Omental fat pad (tissue), 3 donors: ENCODE measurements at regions not wholly inside any gene's neighbourhood (a gene's known extent, or its start where the extent isn't known, plus 50 kb on each side); places are given as distances from the start of the nearest gene placed in this dataset.

ENCODE experiments used
- ATAC-seq: fragments of 150-250 bp; one replicate; pipeline ENCODE4 v1.9.1; 2016; ENCODE audit warnings: mild to moderate bottlenecking, moderate library complexity; ENCODE audit not compliant: low FRiP score
- DNase-seq: peaks from one replicate; pipeline ENCODE4 v3.0.0-alpha.2; 2019; ENCODE audit warnings: low spot score
- TF ChIP-seq, protein P1 (sequence below), 3 donors: fragments of 450-650 bp; IDR thresholded peaks; one replicate each; pipeline ENCODE4 v1.5.1; 2016 to 2017; ENCODE audit warnings: antibody characterized with exemption in 3 of 3, mild to moderate bottlenecking in 3 of 3, moderate library complexity in 2 of 3

DNA sequence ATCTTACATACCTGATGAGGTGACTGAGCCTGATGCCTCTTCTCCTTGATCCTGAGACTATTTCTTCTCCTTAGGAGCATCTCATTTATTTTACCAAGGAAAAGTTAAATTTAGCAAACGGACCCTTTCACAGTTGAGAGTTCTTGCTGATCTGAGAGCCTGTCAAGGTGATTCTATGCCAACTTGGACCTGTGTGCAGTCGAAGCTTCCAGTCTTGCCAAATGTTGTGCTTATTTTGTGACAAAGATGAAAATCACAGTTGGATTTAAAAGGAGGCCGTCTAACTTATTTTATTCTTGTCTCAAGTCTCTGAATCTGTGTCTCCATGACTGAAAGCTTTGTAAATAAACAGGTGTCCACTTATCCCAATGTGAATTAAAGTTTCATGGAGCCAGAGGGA is 296.3 kb upstream of the EPHA3 start:
- TF ChIP-seq, protein P1, sequence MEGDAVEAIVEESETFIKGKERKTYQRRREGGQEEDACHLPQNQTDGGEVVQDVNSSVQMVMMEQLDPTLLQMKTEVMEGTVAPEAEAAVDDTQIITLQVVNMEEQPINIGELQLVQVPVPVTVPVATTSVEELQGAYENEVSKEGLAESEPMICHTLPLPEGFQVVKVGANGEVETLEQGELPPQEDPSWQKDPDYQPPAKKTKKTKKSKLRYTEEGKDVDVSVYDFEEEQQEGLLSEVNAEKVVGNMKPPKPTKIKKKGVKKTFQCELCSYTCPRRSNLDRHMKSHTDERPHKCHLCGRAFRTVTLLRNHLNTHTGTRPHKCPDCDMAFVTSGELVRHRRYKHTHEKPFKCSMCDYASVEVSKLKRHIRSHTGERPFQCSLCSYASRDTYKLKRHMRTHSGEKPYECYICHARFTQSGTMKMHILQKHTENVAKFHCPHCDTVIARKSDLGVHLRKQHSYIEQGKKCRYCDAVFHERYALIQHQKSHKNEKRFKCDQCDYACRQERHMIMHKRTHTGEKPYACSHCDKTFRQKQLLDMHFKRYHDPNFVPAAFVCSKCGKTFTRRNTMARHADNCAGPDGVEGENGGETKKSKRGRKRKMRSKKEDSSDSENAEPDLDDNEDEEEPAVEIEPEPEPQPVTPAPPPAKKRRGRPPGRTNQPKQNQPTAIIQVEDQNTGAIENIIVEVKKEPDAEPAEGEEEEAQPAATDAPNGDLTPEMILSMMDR (IDR thresholded peaks at IDR 0.05) = no peak
- DNase-seq = no peak
- no peak for ATAC-seq

DNA sequence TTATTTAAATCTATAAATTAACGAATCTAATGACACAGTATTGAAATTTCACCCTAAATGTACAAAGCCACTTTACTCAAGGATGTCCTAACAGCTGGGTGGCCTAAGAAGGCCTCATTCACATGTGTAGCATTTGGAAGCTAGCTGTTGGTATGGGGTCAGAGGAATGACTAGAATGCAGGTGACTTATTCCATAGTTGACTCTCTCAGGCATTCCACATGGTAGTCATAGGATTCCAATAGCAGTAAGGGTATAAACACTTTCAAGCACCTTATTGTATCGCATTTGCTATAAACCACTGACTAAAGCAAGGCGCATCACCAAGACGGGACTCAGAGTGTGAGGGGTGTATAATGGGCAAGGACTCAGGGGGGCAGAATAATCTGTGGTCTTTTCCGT is 294.8 kb upstream of the EPHA3 start:
- DNase-seq = no peak
- TF ChIP-seq, protein P1 (IDR thresholded peaks at IDR 0.05) = no peak
- ATAC-seq = no peak

DNA sequence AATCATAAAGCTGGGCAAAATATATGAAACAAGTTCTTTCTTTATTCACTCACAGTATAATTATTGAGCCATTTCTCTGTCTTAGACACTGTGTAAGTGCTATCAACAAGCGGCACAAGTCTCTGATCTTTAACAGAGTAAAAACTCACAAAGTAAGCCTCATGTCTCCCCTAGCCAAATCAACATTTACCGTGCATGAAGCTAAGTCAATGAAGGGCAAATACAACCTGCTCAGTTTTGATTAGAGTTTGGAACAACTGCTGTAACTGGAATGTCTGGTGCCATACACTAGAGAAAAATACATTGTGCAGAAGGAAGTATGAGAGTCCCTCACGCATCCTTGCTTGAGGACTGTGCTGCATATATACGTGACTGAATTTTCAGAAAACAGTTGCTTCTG is 291.0 kb upstream of the EPHA3 start:
- no peak for ATAC-seq
- TF ChIP-seq, protein P1 (IDR thresholded peaks at IDR 0.05) = no peak
- DNase-seq = no peak

GRCh38 chr3:88824666-88825564 is 282.5 kb upstream of the EPHA3 start:
- DNase-seq (no peak), ATAC-seq (no peak)
- TF ChIP-seq, protein P1 (IDR thresholded peaks at IDR 0.05) = no peak

DNA sequence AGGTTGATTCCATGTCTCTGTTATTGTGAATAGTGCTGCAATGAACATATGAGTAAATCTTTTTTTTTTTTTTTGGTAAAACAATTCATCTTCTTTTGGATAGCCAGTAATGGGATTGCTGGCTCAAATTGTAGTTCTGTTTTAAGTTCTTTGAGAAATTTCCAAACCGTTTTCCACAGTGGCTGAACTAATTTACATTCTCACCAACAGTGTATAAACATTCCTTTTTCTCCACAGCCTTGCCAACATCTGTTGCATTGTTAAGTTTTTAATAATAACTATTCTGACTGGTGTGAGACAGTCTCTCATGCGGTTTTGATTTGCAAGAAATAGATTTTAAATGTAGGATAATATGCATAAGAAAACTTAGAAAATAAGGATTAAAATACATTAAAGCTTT is 279.0 kb upstream of the EPHA3 start:
- DNase-seq = no peak
- ATAC-seq = no peak
- TF ChIP-seq, protein P1 (IDR thresholded peaks at IDR 0.05) = no peak

DNA sequence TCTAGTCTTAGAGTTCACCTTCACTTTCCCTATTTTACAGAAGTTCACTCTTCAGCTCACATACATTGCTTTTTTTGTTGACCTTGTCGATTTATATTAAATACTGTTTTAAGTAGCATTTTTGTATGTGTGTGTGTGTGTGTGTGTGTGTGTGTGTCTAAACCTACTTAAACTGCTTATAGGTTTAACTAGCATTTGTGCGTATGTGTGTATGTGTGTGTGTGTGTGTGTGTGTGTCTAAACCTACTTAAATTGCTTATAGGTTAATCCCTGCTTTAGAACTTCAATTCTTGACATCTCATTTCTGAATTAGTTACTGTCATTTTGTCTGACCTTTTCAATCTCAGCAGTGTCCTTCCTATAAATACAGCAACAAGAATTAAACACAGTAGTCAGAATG is 254.8 kb upstream of the EPHA3 start:
- ATAC-seq (no peak), DNase-seq (no peak)
- TF ChIP-seq, protein P1 (IDR thresholded peaks at IDR 0.05) = no peak

GRCh38 chr3:88863196-88863595 is 244.2 kb upstream of the EPHA3 start:
- ATAC-seq (no peak), DNase-seq (no peak)
- TF ChIP-seq, protein P1 (IDR thresholded peaks at IDR 0.05) = no peak
